ENCODE measurements at regions not wholly inside any gene's neighbourhood (a gene's known extent, or its start where the extent isn't known, plus 50 kb on each side); places are given as distances from the start of the nearest gene placed in this dataset.

DNA sequence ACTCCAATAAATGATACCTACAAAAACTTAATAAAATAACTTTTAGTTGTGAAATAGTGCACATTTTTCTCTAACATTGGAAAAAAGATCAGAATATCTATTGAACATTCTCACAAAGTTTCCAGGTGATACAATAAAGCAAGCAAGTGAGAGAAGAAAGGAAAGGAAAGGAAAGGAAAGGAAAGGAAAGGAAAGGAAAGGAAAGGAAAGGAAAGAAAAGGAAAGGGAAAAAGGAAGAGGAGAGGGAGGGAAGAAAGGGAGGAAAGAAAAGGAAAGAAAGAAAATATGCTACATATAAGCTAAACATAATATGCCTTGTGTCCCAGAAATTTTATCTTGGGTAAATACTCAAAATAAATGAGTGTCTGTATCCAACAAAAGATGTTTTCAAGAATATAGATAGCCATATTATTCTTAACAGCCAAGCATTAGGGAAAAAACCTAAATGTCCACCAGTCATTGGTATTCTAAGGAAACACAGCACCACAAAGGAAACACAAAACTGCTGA, 510.2 kb upstream of the ZWINT start:
- DNase-seq (ENCODE audit: low spot score), result no peak

DNA sequence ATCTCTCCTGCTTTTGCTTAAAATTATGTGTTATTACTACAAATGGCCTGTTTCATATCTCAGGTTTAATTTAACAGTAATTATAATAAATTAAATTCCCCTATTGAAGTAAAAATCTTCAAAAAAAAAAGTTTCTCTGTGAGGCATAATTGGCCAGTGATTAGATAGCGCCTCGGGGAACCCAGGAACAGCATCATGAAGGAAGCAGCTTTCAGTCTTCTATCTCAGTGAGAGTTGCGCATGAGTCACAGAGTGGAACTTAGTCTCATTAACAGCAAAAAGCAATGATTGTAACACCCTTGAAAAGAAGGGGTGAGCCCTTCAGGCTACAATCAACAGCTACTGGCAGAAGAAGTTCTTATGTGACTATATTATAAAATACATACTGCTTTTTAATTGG, 506.2 kb upstream of the ZWINT start:
- DNase-seq (ENCODE audit: low spot score), result no peak

DNA sequence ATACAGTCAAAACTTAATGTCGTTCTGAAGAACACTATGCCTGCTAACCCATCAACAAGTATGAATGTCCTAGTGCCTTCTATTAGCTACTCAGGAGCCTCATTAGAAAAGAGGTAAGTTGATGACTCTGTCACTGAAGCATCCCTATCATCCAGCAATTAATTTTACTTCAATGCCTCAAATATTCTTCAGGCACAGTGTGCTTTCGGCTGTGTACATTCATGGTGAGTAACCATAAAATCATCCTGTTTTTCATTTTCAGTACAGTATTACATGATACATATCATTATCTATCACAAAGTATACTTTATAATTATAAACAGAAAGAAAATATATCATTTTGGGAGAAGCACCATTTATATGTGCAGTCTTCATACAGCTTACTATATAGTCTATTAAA, 495.5 kb upstream of the ZWINT start:
- no peak for DNase-seq (ENCODE audit: low spot score)

DNA sequence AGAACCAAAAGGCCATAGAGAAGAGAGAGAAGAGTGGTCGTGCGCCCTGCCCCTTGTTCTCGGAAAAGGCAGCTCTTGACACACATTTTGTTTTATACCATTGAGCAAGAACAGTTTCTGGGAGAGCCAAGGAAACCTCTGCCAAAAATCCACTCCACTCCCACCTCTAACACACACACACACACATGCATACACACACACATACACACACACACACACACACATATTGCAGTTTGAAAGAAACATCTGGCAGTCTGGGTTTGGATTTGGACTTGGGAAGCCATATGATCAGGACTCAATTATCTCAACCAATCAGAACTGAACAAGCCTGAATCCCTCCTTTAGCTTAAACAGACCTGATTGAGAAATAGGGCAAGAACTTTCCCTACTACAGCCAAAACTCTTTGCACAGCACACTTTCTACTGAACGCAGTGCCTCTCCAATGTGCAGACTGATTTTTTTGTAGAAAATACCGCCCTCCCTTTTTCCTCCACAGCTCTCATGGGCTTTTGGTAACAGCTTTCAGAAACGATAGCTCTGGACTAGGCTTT, 484.0 kb upstream of the ZWINT start:
- no peak for DNase-seq (ENCODE audit: low spot score)

DNA sequence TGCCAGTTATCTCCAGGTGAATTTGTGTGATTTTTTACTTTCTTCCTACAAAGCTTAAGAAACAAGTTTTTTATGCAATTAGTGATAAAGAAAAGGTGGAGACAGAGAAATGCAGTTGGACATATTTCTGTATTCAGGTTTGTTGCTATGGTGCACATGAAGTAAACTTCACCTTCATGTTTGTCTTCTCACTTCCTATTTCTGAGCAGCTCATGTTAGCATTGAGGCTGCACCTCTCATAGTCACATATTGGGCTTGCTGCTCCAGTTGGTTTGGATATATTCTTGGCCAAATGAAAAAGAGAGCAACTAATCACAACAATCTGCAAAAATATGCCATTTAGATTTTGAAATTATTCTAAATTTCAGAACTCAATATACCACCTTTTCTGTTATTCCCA, 475.6 kb upstream of the ZWINT start:
- no peak for DNase-seq (ENCODE audit: low spot score)

DNA sequence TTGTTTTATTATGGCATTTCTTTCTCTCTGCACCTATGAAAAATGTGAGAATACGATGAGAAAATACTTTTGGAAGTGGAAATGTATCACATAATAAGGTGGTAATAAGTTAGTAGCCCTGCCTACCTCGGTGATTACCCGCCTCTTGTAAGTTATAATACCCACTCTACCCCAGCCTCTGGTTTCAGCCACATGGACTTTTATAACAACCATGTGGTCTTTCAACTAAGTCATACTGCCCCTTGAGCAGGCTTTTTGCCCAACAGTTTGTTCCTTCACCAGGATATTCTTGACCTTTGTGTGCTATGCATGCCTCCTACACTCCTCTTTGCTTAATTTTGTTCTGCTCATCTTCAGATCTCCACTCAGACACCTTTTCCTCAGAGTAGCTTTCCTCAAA, 470.6 kb upstream of the ZWINT start:
- DNase-seq (ENCODE audit: low spot score), result no peak

DNA sequence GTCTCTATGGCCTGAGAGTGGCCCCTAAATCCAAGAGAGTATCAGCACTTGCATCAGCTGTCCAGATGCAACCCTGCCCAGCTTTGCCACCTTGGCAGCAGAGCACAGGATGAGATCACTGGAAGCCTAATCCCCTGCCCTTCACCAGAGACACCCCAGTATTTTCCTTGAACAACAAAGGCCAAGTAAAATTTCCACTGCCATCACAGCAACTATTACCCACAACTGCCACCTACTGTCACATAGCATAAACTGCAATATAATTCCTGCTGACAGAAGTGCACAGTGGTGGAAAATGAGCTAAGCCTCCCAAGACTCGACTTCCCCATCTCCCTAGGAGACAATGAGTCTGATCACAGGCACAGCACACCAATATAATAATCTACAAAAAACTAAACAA, 462.8 kb upstream of the ZWINT start:
- DNase-seq (ENCODE audit: low spot score), result no peak

DNA sequence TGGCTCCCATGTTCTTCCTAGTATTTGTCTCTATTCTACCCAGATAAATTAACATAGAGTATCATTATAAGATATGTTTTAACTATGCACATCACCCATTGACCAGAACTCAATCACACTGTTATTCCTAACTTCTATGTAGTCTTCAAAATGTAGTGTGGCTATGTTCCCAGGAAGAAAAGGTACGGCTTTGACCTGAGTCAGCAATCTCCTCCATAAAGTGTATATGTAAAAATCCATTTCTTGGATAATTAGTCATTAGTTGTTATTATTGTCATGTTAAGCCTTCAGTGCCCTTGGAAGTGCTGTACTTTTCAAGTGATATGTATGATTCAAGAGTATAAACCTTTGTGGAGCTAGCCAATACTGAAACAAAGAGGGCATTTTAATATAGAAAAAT, 444.0 kb upstream of the ZWINT start:
- DNase-seq (ENCODE audit: low spot score), result no peak

DNA sequence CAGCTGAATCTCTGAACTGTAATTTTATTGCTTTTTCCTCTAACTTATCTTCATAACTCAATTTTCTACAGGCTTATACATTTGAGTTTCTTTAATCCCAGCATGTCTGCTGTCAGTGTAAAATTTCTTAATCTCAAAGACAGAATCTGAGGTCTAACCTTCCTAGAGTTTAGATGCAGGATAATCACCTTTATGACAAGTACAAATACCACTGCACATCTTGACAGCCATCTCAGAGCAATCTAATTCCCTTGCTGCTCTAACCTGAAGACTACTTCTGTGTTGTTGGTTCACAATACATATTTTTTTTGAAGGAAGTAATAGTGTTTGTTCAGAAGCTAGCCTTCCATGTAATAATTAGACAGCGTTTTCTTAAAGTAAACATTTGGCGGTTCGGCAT, 424.2 kb upstream of the ZWINT start:
- DNase-seq (ENCODE audit: low spot score), result no peak

DNA sequence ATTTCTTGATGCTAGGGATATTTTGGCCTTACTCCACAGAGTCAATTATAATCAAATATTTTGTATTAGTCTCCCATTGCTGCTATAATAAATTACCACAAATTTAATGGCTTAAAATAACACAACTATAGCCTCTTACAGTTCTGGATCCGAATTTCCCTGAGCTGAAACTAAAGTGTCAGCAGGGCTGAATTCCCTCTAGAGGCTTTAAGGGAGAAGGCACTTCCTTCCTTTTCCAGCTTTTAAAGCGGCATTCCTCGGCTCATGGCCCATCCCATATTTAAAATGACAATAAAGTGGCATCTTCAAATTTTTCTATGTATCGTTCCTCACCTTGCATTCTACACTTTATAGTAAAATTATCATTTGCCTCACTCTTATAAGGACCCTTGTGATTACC, 421.4 kb upstream of the ZWINT start:
- no peak for DNase-seq (ENCODE audit: low spot score)

DNA sequence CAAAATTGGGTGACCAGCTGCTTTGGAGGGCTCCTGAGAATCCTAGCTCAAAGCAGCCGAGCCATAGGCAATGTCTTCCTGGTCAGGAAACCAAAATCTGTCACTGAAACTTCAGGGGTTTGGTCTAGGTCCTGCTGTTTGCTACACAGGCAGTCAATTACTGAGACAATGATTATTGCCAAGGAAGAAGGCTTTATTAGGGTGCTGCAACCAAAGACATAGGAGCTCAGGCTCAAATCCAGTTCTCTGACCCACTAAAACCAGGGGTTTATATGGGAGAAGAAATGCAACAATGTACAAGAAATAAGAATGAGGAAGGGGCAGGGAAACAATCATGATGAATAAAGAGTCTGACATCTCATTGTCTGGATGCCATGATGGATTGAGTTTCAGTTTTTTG, 410.3 kb upstream of the ZWINT start:
- no peak for DNase-seq (ENCODE audit: low spot score)

DNA sequence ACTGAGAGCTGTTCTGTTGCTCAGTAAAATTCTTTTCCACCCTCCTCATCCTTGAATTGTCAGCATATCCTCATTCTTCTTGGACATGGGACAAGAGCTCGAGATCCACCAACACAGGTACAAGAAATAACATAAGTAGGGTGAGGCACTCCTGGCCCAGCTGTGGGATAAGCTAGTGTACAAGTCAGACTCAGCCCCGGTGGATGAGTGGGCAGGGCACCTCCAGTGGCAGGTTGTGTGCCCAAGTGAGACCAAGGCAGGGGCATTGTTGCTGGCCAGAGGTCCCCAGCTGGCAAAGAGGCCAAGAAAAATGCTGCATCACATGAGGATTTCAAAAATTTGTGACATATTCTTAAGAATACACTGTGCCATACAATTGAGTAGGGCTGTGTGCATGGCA, 402.0 kb upstream of the ZWINT start:
- DNase-seq (ENCODE audit: low spot score), result no peak

DNA sequence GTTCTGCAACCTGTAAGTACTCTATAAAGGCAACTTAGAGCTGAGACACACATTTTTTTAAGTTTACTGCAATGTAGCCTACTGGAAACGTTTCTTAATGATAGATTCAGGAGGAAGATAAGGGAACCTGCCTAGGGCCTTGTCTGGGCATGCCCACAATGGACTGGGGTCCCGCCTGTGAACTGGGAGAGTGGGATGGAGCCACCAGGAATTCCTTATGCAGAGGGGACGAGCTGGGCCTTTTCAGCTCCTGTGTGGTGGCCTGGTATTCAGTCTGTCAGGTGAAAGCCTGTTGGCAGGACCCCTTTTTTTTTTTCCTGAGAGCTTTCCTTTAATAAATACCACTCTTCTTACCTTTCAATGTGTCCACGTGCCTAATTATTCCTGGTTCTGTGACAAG, 384.4 kb upstream of the ZWINT start:
- DNase-seq (ENCODE audit: low spot score), result no peak

DNA sequence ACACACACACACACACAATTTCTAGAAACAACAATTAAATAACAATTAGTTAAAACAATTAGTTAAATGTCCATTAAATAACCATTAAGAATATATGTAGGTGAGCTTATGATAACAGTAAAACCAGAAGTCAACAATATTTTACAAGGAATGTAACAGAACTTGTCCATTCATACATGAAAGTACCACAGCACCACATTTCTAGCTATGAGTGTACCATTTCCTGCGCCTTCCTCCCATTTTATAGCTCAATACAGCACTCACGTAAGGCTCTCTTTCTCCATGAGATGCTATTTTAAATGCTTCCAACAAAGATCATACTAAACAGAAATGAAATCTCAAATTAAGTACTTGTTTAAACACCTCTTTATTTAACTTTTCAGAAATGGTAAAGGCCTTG, 367.3 kb upstream of the ZWINT start:
- no peak for DNase-seq (ENCODE audit: low spot score)

DNA sequence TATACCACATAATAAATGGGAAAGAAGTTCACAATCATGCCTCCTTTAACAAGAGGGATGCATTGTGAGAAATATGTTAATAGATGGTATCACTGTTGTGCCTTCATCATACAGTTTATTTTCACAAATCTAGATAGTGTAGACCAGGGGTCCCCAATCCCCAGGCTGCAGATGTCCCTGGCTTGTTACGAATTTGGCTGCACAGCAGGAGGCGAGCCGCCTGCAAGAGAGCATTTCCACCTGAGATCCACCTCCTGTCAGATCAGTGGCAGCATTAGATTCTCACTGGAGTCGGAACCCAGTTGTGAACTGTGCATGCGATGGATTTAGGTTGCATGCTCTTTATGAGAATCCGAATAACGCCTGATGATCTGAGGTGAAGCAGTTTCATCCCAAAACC, 361.9 kb upstream of the ZWINT start:
- DNase-seq (ENCODE audit: low spot score), result no peak

DNA sequence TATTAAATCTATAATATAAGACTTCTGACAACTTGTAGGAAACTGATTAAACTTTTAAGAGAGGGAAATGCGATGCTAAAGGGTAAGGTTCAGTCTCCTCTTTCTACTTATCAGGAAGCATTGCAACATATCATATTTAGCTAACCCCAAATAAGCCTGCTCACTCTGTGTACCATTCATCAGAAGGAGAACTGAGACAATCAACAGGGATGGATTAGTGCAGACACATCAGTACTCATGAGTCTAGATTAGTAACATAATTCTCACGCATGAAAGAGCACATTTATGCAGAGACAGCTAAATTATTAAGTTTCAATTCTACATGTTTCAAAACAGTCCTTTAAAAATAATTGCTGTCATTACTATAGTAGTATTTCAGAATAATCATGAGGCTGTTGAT, 354.2 kb upstream of the ZWINT start:
- no peak for DNase-seq (ENCODE audit: low spot score)

DNA sequence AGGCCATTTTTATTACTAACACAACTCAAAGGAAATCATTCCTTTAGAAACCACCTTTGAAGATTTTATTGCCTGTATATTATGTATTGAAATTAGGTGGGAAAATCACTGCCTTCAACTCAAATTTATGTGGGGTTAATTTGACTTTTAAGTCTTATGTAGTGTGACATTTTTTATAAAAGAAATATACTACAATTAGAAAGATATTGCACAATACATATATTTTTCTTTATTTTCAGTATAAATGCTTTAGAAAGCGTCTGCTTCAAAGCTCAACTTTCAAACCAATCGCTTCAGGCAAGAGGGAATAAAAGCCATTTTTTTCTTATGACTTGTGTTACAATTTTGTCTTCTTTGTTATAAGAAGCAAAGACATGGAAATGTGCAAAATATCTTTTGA, 337.4 kb upstream of the ZWINT start:
- DNase-seq (ENCODE audit: low spot score), result no peak

DNA sequence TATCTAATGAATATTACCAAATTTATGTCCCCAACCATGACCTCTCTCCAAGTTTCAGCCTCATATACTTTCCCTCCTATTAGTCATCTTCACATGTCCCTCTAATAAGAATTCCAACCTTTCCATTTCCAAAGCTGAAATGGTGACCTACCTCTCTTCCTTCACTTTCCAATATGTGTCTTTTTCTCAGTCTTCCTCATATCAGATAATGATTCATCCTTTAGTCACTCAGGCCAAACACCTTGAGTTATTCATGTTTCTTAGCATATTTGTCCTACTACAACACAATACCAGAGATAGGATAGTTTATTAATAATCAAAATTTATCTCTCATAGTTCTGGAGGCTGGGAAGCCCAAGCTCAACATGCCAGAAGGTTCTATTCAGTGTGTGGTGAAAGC, 318.5 kb upstream of the ZWINT start:
- DNase-seq (ENCODE audit: low spot score), result no peak

DNA sequence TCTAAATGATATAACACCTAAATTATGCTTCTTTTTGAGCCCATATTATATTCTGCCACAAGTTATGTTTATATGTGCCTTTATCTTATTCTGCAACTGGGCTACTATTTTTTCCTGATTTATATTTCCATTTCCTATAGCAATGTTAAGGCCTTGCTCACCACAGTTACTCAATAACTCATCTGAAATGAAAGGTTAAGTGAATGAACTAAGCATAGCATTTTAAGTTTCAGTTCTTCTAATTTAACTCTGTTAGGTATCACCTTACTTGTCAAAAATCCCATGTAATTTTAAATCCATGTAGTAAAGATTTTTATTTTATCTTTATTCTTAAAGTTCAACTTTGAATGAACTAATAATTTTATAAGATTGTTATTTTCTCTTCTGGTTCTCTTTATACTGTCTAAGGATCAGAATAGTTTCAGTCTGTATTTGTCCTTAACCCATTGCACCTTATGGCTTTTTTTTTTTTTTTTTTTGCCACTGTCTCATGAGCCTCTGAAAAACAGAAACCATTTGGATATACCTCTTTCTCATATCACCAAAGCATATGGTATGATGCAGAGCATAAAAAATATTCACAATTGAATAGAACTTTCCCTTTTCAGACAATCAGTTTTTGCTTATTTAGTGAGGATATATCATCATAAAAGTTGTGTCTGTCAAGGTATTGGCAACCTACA, 301.8 kb upstream of the ZWINT start:
- DNase-seq (ENCODE audit: low spot score), result no peak

DNA sequence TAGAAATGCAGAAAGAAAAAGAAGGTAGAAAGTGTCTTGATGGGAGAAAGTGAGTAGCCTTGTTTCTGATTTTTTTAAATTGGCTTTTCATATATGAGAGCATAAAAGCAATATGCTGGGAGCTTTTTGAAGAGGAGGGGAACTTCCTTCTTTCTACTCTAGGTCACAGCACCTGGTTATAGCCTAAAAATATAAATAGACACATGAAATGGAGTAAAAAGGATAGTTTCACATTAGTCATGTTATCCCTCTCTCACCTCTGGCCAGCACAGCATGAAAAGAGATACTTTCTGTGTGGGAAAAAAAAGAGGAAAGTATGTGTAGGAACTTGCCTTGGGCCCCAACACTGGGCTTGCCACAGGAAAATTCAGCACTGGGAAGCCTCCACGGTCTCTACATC, 292.2 kb upstream of the ZWINT start:
- DNase-seq (ENCODE audit: low spot score), result no peak

DNA sequence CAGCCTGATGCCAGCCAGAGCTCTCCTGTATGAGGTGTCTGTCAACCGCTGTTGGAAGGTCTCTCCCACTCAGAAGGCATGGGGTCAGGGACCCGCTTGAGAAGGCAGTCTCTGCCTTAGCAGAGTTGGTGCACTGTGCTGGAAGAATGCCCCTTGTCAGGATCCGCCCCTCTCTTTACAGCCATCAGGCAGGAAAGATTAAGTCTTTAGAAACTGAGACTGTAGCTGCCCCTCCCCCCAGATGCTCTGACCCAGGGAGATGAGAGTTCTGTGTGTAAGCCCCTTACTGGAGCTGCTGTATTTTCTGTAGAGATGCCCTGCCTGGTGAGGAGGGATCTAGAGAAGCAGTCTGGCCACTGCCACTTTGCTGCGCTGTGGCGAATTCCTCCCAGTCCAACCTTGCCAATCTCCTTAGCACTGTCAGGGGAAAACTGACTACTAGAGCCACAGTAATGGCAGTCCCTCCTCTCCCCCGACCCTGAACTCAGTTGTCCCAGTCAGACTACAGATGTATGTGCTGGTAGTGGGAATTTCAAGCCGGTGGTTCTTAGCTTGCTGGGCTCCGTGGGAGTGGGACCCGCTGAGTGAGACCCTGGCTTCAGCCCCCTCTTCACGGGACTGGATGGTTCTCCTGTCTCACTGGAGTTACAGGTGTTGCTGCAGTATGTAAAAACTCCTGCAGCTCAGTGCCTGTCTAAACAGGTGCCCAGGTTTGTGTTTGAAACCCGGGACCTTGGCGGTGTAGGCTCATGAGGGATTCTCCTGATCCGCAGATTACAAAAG, 285.5 kb upstream of the ZWINT start:
- no peak for DNase-seq (ENCODE audit: low spot score)

DNA sequence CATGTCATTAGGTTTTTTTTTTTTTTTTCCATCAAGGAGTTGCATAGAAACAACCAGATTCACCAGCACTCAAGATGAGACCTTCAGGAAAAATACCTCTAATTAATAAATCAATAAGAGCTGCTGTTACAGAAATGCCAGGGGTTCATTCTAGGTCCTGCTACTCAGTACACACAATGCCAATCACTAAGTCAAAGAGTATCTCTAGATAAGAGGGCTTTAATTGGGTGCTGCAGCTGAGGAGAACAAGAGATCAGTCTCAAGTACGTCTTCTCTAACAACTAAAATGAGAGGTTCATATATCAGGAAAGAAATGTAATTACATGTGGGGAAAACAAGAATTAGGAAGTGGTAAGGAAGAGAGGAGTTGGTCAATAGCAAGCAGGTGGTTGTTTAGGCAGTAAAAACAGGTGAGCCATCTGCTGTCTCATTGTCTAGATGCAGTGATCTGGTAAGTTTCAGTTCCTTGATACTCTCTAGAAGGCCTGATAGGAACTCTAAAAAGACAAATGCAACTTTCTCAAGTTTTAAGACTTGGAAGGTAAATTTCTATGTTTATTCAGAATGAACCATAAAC, 272.9 kb upstream of the ZWINT start:
- DNase-seq (ENCODE audit: low spot score), result no peak

DNA sequence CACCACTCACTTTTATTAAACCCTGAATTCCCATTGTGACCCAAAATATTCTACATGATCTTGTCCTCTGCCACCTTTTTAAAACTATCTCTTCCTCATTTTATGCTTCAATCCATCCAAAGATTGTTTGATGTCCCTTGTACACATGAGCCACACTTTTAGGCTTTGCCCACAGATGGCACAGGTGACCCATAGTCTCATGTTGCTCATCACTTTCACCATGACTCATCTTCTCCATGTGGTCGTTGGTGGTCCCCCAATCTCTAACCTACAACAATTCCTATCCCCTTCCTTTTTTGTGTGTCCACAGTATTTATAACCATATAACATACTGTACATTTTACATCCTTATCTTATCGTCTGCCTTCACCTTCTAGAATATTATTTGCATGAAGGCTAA, 271.5 kb upstream of the ZWINT start:
- DNase-seq (ENCODE audit: low spot score), result no peak

All from ureter (tissue), 1 donor.